Activated CD8-positive, alpha-beta T cell treated with anti-CD3 and anti-CD28 coated beads for 36 hours (primary cell): ENCODE measurements at regions not wholly inside any gene's neighbourhood (a gene's known extent, or its start where the extent isn't known, plus 50 kb on each side); places are given as distances from the start of the nearest gene placed in this dataset.

ENCODE experiments used
- ATAC-seq: fragments of 200-7000 bp; cut with Tn5 transposase; one replicate; pipeline ENCODE4 v1.10.0; 2021; ENCODE audit warnings: mild to moderate bottlenecking, moderate library complexity
- CTCF ChIA-PET: fragments of 350-600 bp; sonication (Branson Sonifier 250); formaldehyde crosslinking; loops from one replicate; lab custom pipeline; 2021; ENCODE audit warnings: antibody characterized with exemption; lab: Charles Lee
- POLR2A ChIA-PET: fragments of 350-600 bp; sonication (Branson Sonifier 250); formaldehyde crosslinking; loops from one replicate; lab custom pipeline; 2021; ENCODE audit warnings: antibody characterized with exemption; lab: Charles Lee
- DNase-seq: peaks from one replicate; pipeline ENCODE4 v3.0.0-alpha.2; 2020
- H3K27ac Mint-ChIP-seq: one replicate; pipeline ENCODE4 v1.8.0; 2021; ENCODE audit warnings: mild to moderate bottlenecking, mixed read lengths
- H3K27me3 Mint-ChIP-seq: one replicate; pipeline ENCODE4 v1.8.0; 2021; ENCODE audit warnings: mixed read lengths
- H3K36me3 Mint-ChIP-seq: one replicate; pipeline ENCODE4 v1.8.0; 2021; ENCODE audit warnings: low read depth, mixed read lengths
- H3K4me1 Mint-ChIP-seq: one replicate; pipeline ENCODE4 v1.8.0; 2021; ENCODE audit warnings: low read depth, mixed read lengths
- H3K4me3 Mint-ChIP-seq: one replicate; pipeline ENCODE4 v1.8.0; 2021; ENCODE audit warnings: mild to moderate bottlenecking, moderate library complexity, mixed read lengths
- H3K9me3 Mint-ChIP-seq: one replicate; pipeline ENCODE4 v1.8.0; 2021; ENCODE audit warnings: mixed read lengths
- CTCF ChIP-seq: fragments of 200-600 bp; IDR thresholded peaks from one replicate; pipeline ENCODE4 v1.8.0; 2022; ENCODE audit warnings: antibody characterized with exemption, mild to moderate bottlenecking
- intact Hi-C: fragments of 100-400 bp; cut with micrococcal nuclease; formaldehyde crosslinking; loops from one replicate; pipeline ENCODE4 v1.10.0; 2022

- ChIA-PET POLR2A (no interaction called here), CTCF (no interaction called here)
- no peak overlapping the region for H3K27ac Mint-ChIP-seq
- H3K4me1 Mint-ChIP-seq, result no peaks in the 10 kb centered on the region
- H3K27me3 Mint-ChIP-seq, result no peaks in the 10 kb centered on the region
- no peaks in the 10 kb centered on the region for H3K36me3 Mint-ChIP-seq
- no peak for DNase-seq
- ATAC-seq, result no peak
- no peak for TF ChIP-seq CTCF
- intact Hi-C loops, result no loop called here
- H3K4me3 Mint-ChIP-seq, result no peak overlapping the region
- no peaks in the 10 kb centered on the region for H3K9me3 Mint-ChIP-seq
These were observed 395.0 kb upstream of the OPRM1 start for GRCh38 chr6:153644000-153644399.

DNA sequence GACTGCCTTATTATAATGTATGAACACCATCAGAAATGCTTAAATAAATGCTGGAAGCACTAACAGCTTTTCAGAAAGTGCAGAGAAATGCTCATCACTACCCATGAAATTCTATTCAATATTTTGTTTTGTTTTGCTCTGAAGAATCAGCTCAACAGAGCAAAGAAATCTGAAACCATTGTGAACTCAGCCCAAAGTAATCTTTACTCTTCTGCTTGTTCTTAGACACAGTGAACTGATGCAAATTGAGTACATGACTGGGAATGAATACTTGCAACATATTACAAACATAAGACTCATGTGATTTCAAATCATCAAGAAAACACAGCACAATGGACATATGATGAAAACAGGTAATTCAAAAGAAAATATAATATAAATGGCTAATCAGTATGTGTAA lies 404.6 kb upstream of the OPRM1 start:
- Mint-ChIP-seq H3K27ac (no peak overlapping the region), H3K27me3 (no peaks in the 10 kb centered on the region), H3K4me1 (no peaks in the 10 kb centered on the region), H3K9me3 (peaks cover 5% of the 10 kb centered on the region), H3K4me3 (no peak overlapping the region), H3K36me3 (no peaks in the 10 kb centered on the region)
- ChIA-PET POLR2A (no interaction called here), CTCF (no interaction called here)
- no peak for ATAC-seq
- no peak for TF ChIP-seq CTCF
- DNase-seq, result no peak
- intact Hi-C loops, result no loop called here

- no peaks in the 10 kb centered on the region for H3K36me3 Mint-ChIP-seq
- no peaks in the 10 kb centered on the region for H3K27me3 Mint-ChIP-seq
- H3K4me1 Mint-ChIP-seq, result no peaks in the 10 kb centered on the region
- ChIA-PET POLR2A (no interaction called here), CTCF (no interaction called here)
- ATAC-seq (no peak), DNase-seq (no peak)
- intact Hi-C loops, result no loop called here
- no peak for TF ChIP-seq CTCF
- no peak overlapping the region for H3K27ac Mint-ChIP-seq
- no peak overlapping the region for H3K4me3 Mint-ChIP-seq
- no peaks in the 10 kb centered on the region for H3K9me3 Mint-ChIP-seq
These were observed 414.0 kb upstream of the OPRM1 start for GRCh38 chr6:153625089-153625488.

- DNase-seq (no peak), ATAC-seq (no peak)
- H3K36me3 Mint-ChIP-seq, result no peaks in the 10 kb centered on the region
- H3K27ac Mint-ChIP-seq, result no peak overlapping the region
- no peaks in the 10 kb centered on the region for H3K4me1 Mint-ChIP-seq
- POLR2A ChIA-PET, result no interaction called here
- no peaks in the 10 kb centered on the region for H3K27me3 Mint-ChIP-seq
- no peak for TF ChIP-seq CTCF
- H3K9me3 Mint-ChIP-seq, result no peaks in the 10 kb centered on the region
- intact Hi-C loops, result no loop called here
- no peak overlapping the region for H3K4me3 Mint-ChIP-seq
- CTCF ChIA-PET, result no interaction called here
These were observed 414.5 kb upstream of the OPRM1 start for GRCh38 chr6:153624528-153624927.

DNA sequence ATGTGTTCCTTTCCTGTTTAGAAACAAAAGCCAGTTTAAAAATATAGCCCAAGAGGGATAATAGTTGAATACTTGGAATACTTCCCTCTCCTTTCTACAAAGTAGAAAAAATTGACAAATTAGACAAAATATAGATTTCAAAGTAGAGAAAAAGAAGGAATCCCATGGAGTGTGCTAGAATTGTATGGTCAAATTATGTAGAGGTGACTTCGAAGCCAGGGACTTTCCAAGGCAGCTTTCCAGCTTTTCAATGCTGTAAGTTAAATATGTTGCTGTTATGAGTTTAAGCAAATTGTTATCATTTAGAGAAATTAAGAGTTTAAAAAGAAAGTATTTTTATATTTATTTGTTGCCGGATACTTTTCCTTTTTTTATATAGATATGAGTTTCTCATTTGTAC lies 415.5 kb upstream of the OPRM1 start:
- no peaks in the 10 kb centered on the region for H3K36me3 Mint-ChIP-seq
- intact Hi-C loops, result no loop called here
- no peak for DNase-seq
- H3K27me3 Mint-ChIP-seq, result no peaks in the 10 kb centered on the region
- H3K4me3 Mint-ChIP-seq, result no peak overlapping the region
- H3K4me1 Mint-ChIP-seq, result no peaks in the 10 kb centered on the region
- no peak for ATAC-seq
- ChIA-PET CTCF (no interaction called here), POLR2A (no interaction called here)
- no peaks in the 10 kb centered on the region for H3K9me3 Mint-ChIP-seq
- H3K27ac Mint-ChIP-seq, result no peak overlapping the region
- TF ChIP-seq CTCF, result no peak
